Mammary epithelial cell (primary cell): ENCODE measurements at regions not wholly inside any gene's neighbourhood (a gene's known extent, or its start where the extent isn't known, plus 50 kb on each side); places are given as distances from the start of the nearest gene placed in this dataset.

Experiments
- CTCF ChIP-seq, 2 donors: IDR thresholded peaks in 1 of 2; conservative IDR thresholded peaks in 1 of 2; 2 replicates each; pipeline ENCODE4 v1.5.1; 2011 to 2012; ENCODE audit warnings: inconsistent platforms in 2 of 2, low read length in 2 of 2, mild to moderate bottlenecking in 2 of 2, control low read depth in 1 of 2, low read depth in 1 of 2; ENCODE audit not compliant: insufficient read depth in 1 of 2; ENCODE audit errors: extremely low read depth in 1 of 2
- EZH2 ChIP-seq: IDR thresholded peaks from 2 replicates; pipeline ENCODE4 v1.6.1; 2012; ENCODE audit warnings: low read length, inconsistent platforms, borderline replicate concordance

DNA sequence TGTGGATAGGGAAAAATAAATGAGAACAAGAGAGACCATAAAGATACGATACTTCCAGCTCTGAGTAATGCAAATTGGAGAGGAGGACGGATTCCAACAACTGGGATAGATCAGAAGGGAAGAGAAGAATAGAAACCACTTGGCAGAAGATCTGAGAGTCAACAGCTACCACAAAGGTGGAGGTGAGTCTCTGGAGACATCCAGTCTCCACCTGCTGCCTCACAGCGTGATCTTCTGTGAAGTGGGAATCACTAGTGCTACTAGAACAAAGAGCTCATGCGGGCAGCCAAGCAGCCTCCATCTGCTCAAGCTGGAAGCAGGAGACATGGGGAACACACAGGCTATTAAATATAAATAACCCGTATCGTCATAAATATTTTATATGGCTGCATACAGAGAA lies 558.5 kb upstream of the CFAP20DC start:
- TF ChIP-seq CTCF (conservative IDR thresholded peaks at IDR 0.05 in 1 of 2, IDR thresholded peaks at IDR 0.05 in 1 of 2; ENCODE audit: extremely low read depth in 1 of 2, insufficient read depth in 1 of 2, low read depth in 1 of 2, low read length in 2 of 2) (no peak), EZH2 (no peak)
